ENCODE measurements at regions not wholly inside any gene's neighbourhood (a gene's known extent, or its start where the extent isn't known, plus 50 kb on each side); places are given as distances from the start of the nearest gene placed in this dataset.
"Not testable (repeated sequence)": the region's sequence is repeated elsewhere in the genome, so short reads cannot be mapped to it uniquely, and the experiment has no call there.

DNA sequence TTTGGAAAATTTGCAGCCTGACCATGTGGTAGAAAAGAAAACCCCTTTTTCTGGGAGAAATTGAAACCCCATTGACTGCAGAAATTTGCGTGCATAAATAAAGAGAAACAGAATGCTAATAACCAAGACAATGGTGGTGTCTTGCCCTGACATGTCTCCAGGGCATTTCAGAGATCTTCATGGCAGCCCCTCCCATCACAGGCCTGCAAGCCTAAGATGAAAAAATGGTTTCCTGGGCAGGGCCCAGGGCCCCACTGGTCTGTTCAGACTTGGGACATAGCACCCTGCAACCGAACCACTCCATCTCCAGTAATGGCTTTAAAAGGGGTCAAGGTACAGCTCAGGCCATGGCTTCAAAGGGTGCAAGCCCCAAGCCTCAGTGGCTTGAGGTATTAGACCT lies 71.6 kb upstream of the SGIP1 start:
- FAIRE-seq: no peak

DNA sequence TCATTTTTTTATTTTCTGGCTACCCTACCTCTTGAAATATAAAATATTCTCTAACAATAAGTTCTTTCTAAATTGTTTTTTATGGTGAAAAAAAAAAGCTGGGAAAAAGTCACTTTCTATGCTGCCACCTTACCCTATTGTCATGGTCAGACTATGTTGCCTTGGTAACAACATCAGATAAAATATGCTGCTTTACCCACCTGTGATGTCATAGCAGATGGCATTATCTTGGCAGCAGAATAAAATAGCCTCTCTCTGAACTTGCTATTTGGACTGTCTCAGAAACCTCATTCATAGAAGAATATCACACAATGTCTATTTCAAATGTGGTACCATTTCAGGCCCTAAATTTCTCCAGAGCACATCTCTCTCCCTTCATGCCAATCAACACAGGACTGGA lies 69.6 kb upstream of the SGIP1 start:
- no peak for FAIRE-seq

DNA sequence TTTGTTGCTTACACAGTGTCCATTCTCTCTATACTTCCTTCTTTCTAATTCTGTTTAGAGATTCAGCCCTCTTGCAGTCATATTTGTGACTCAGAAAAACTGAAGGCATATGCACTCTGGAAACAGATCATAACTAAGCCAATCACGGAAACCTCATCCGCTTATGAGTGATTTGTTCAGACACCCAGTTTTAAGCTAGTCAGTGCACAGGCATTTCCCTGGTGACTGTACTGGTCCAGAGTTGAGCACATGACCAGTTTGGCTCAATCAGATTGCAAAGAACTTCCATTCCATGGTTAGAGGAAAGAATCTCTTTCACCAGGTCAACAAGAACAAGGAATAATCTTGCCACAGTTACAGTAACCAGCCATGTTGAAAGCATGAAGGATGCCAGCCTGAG lies 69.2 kb upstream of the SGIP1 start:
- no peak for FAIRE-seq

DNA sequence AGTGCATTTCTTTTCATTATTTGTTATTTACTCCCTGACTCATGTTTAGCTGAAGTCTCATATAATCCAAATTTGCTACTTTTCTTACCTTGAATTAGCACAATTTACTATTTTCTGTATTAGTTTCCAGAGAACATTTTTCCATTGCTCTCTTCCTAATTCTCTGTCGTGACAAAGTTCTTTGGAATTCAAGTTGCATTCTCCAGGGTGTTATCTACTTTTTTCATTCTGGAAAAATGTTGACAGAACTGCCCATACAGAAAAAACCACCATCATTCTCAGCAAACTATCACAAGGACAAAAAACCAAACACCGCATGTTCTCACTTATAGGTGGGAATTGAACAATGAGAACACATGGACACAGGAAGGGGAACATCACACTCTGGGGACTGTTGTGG lies 67.3 kb upstream of the SGIP1 start:
- FAIRE-seq: not testable (repeated sequence)

DNA sequence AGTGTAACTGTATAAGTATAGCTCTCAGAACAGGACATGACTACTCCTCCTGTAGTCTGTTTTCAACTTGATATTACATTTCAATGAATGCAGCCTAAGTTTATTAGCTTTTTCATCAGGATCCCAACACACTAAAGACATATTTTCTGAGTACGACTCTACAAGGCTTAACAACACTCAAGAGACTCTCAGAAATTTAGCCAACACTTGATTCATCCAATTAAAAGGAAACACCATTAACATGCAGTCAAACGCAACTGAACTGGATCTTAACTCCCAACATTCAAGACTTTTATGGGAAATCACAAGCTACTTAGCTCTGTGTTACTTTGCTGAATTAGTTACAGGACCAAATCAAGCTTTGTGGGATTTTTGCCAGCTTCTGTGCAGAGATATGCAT lies 65.2 kb upstream of the SGIP1 start:
- no peak for FAIRE-seq

DNA sequence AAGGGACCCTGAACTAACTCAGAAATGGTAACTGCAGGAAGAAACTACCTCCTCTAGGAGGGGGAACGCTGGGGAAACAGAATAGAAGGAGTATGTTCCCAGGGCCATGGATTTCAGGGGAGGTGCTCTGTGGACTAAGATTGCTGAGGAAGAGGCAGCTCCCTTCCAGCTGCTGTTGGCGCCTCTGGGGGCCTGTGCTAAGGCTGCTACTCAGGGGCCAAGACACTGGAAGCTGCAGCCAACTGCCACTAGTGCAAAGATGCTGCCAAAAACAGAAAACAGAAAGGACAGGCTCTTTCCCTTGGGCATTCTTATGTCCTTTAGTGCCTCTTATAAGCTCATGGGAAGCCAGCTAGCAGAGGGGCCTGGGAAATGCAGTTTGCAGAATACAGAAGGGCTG lies 58.0 kb upstream of the SGIP1 start:
- FAIRE-seq: no peak

DNA sequence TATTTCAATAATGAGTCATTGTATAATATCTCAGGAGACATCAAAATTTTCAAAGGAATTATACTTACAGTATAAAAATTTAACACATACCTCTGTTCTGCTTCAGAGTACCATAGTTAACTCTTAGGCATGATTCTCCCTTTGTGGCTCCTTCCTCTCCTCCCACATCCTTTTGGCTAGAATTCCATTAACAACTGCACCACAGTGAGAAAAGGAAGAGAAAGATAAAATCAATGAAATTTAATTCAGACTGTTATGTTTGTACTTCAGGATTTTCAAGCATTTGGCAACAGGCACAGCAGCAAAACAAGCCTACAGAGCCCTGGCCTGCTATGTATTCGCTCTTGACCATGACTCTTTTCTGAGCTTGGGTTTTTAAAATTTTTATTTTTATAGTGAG lies 57.2 kb upstream of the SGIP1 start:
- no peak for FAIRE-seq

DNA sequence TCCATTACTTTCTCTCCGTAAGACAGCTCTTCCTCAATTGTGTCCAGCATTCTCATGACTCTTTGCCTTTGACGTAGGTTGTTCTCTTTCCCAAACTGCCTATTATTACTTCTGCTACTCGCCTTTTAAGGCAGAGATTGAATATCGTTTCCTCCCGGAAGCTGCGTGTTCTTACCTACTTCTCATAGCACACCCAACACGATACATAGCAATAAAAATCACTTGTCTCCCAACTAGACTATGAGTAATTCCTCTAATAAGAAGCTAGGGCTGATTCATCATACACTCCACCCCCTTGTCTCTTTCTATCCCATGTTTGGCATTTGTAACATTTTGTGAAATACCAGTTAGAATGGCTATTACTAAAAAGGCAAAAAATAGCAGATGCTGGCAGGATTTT lies 55.8 kb upstream of the SGIP1 start:
- no peak for FAIRE-seq

DNA sequence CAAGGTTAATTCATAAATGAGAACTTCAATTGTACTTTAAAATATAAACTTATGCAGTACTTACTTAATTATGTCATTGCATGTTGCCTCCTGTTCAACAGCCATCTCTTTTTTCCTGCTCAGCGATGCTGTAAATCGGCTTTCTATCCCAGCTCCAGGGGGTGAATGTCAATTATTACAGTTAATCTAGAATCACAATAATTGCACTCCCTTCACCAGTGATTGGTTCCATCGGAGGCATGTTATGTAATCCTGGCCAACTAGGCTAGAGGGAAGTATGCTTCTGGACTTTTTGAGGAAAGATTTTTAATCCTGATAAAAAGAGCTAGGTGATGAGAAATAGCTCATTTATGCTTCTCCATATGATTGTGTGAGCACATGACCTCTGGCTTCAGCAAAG lies 53.8 kb upstream of the SGIP1 start:
- FAIRE-seq: no peak

DNA sequence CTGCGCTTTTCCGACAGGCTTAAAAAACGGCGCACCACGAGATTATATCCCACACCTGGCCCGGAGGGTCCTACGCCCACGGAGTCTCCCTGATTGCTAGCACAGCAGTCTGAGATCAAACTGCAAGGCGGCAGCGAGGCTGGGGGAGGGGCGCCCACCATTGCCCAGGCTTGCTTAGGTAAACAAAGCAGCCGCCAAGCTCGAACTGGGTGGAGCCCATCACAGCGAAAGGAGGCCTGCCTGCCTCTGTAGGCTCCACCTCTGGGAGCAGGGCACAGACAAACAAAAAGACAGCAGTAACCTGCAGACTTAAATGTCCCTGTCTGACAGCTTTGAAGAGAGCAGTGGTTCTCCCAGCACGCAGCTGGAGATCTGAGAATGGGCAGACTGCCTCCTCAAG lies 52.7 kb upstream of the SGIP1 start:
- FAIRE-seq: not testable (repeated sequence)
